Stimulated activated naive B cell treated with anti-CD40 and anti-IgM and Interleukin-4, amounts not matched to agents 10 μg/mL and 1 μg/mL and 100 μg/mL, for 72 hours (primary cell): ENCODE measurements at regions not wholly inside any gene's neighbourhood (a gene's known extent, or its start where the extent isn't known, plus 50 kb on each side); places are given as distances from the start of the nearest gene placed in this dataset.
"Not testable (repeated sequence)": the region's sequence is repeated elsewhere in the genome, so short reads cannot be mapped to it uniquely, and the experiment has no call there.

Experiments
- ATAC-seq, 2 donors: fragments of 150-1000 bp; cut with Tn5 transposase; replicated peaks; 2 replicates each; pipeline ENCODE4 v1.10.0; 2021; ENCODE audit warnings: moderate library complexity in 1 of 2
- DNase-seq: peaks from one replicate; pipeline ENCODE4 v3.0.0; 2021
- H3K27ac Mint-ChIP-seq: one replicate; pipeline ENCODE4 v1.8.0; 2022; ENCODE audit warnings: mild to moderate bottlenecking, mixed read lengths
- H3K27me3 Mint-ChIP-seq, 2 donors: one replicate each; pipeline ENCODE4 v1.8.0; 2022; ENCODE audit warnings: mixed read lengths in 2 of 2
- H3K36me3 Mint-ChIP-seq, 2 donors: one replicate each; pipeline ENCODE4 v1.8.0; 2022; ENCODE audit warnings: mixed read lengths in 2 of 2, mild to moderate bottlenecking in 1 of 2
- H3K4me1 Mint-ChIP-seq, 2 donors: one replicate each; pipeline ENCODE4 v1.8.0; 2022; ENCODE audit warnings: mixed read lengths in 2 of 2, mild to moderate bottlenecking in 1 of 2
- H3K4me3 Mint-ChIP-seq, 2 donors: one replicate each; pipeline ENCODE4 v1.8.0; 2022; ENCODE audit warnings: mild to moderate bottlenecking in 2 of 2, mixed read lengths in 2 of 2, moderate library complexity in 1 of 2
- H3K9me3 Mint-ChIP-seq, 2 donors: one replicate each; pipeline ENCODE4 v1.8.0; 2022; ENCODE audit warnings: mixed read lengths in 2 of 2, mild to moderate bottlenecking in 1 of 2

DNA sequence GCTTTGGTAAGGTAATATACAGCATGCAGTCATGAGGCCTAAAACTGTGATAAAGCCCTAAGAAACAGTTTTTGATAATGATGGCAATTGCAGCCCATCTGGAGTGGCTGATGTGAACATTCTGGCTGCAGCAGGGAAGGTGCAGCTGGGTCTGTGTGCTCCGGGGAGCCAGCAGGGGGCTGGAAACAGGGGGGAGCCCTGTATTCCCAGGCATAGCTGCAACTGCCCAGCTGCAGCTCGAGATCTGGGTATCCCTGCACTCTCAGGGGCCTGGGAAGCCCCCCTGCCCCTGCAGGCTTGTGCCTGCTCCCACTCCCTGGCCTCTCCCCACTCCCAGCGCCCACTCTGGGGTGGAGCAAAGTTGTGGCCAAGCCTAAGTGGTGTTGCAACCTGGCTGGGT, 95.6 kb downstream of the RRAGB start:
- Mint-ChIP-seq H3K4me1 (no peaks in the 10 kb centered on the region), H3K9me3 (peaks cover 0 to 8% of the 10 kb centered on the region in 2 donors), H3K36me3 (peaks cover 0 to 6% of the 10 kb centered on the region in 2 donors), H3K27ac (no peak overlapping the region), H3K27me3 (no peaks in the 10 kb centered on the region), H3K4me3 (no peak overlapping the region)
- no peak for DNase-seq
- ATAC-seq: no peak

DNA sequence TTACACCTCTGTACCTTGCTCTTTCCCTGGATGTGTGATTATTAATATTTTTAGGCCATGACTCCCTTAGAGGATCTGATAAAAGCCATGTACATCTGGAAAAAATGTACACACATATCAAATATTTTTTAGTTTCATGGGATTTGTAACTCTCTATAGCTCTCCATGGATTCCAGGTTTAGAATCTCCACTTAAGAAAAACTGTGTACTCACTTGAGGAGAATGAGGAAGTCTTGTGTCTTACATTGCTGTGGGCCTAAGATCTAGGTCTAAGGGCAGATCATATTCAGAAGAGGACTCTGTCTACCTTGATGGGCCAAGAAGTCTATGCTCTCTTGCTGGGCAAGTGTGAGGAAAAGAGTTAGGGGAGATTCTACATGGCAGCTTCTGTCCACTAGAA, 98.0 kb downstream of the RRAGB start:
- Mint-ChIP-seq H3K9me3 (peaks cover 1 to 4% of the 10 kb centered on the region in 2 donors), H3K27ac (no peak overlapping the region), H3K27me3 (no peaks in the 10 kb centered on the region), H3K36me3 (peaks cover 0 to 6% of the 10 kb centered on the region in 2 donors), H3K4me3 (no peak overlapping the region), H3K4me1 (peaks cover 0 to 4% of the 10 kb centered on the region in 2 donors)
- no peak for DNase-seq
- no peak for ATAC-seq

DNA sequence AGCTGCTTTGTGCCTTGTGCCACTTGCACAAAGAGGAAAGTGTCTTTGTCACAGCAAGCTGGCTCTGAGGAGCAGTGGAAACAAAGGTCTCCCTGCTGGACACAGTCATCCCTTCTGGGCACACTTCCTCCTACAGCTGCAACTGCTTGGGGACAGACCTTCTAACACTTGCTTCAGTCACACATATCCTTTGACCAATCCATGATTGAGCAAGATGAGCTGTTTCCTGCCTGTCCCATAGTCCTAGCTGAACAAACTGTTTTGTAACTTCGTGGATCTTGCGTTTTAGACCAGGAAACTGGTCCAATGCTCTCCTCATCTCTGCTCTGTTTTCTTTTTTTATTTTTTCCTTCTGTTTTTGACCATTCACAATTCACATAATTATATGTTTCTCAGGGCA, 98.5 kb downstream of the RRAGB start:
- no peaks in the 10 kb centered on the region for H3K27me3 Mint-ChIP-seq
- DNase-seq (no peak), ATAC-seq (no peak)
- no peak overlapping the region for H3K4me3 Mint-ChIP-seq
- H3K4me1 Mint-ChIP-seq: peaks cover 0 to 4% of the 10 kb centered on the region in 2 donors
- H3K36me3 Mint-ChIP-seq: peaks cover 0 to 6% of the 10 kb centered on the region in 2 donors
- H3K9me3 Mint-ChIP-seq: peaks cover 1 to 4% of the 10 kb centered on the region in 2 donors
- H3K27ac Mint-ChIP-seq: no peak overlapping the region

DNA sequence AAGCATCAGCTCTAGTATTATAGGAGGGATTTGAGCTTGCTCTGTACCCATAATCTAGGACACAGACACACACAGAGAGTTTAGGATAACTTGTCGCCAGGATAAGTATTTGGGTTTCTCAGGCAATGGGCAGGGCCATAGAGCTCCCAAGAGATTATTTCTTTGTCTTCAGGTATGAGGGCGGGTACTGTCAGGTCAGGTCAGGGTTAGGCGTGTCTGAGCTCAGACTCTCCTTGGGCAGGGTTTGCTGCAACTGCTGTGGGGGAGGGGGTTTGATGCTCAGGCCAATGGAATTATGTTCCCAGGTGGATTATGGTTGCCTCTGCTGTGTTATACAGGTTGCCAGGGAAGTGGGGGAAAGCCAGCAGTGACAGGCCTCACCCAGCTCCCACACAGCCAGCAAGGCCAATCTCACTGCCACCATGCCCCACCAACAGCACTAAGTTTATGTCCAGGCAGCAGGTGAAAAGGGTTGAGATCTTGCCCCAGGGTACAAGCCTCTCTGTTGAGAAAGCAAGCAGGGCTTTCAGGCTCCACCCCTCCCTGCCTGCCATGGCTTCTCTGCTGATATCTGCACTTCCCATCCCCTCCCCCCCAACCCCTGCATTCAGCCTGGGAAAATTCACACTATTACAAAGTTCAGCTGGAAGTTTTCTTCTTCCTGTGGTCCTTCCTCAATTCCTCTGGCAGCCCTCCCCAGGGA, 101.3 kb downstream of the RRAGB start:
- peaks cover 0 to 4% of the 10 kb centered on the region in 2 donors for H3K4me1 Mint-ChIP-seq
- no peak for DNase-seq
- peaks cover 0 to 2% of the 10 kb centered on the region in 2 donors for H3K27me3 Mint-ChIP-seq
- H3K27ac Mint-ChIP-seq: no peak overlapping the region
- peaks cover 4 to 5% of the 10 kb centered on the region in 2 donors for H3K9me3 Mint-ChIP-seq
- H3K4me3 Mint-ChIP-seq: no peak overlapping the region
- no peak for ATAC-seq
- H3K36me3 Mint-ChIP-seq: peaks cover 0 to 12% of the 10 kb centered on the region in 2 donors

DNA sequence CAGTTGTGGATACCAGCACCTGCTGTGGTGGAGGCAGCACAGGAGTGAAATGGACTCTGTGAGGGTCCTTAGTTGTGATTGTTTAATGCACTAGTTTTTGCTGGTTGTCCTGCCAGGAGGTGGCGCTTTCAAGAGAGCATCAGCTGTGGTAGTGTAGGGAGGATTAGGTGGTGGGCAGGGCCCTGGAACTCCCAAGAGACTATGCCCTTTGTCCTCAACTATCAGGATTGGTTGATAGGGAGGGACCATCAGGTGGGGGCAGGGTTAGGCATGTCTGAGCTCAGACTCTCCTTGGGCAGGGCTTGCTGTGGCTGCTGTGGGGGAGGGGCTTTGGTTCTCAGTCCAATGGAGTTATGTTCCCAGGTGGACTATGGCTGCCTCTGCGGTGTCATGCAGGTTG, 121.9 kb downstream of the RRAGB start:
- Mint-ChIP-seq H3K36me3 (peaks cover 0 to 2% of the 10 kb centered on the region in 2 donors), H3K27me3 (no peaks in the 10 kb centered on the region), H3K9me3 (peaks cover 0 to 2% of the 10 kb centered on the region in 2 donors), H3K27ac (no peak overlapping the region), H3K4me1 (peaks cover 3 to 7% of the 10 kb centered on the region in 2 donors), H3K4me3 (no peak overlapping the region)
- DNase-seq (no peak), ATAC-seq (no peak)

DNA sequence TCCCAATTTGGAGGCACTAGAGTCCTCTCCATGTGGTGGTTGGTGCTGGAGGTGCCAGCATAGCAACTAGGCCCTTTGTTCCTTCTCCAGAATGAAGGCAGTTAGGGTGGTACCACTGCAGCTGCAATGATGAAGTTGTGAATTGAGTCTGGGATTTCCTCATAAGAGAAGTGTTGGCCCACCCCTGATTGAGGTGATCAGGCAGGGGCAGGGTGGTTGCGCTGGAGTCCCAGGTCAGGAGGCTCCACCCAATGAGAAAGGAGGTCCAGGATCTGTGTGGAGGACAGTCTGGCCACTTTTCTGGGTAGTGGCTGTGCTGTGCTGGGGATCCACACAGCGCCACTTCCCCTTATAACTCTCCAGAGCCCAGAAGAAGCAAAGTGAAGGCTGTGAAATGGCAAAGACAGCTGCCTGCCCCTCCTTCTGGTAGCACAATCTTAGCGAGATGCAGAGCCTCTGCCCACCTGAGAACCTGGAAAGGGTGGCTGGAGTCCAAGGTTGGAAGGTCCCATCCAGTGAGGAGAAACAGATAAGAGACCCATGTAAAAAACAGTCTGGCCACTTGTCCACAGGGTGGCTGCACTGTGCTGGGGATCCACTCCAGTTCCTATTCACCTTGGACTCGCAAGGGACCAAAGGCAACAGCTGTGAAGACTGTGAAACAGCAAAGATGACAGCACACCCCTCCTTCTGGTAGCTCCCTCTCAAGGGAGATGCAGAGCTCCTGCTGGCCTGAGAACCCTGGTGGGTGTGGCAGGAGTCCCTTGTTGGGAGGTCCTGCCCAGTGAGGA, 124.6 kb downstream of the RRAGB start:
- ATAC-seq: no peak
- Mint-ChIP-seq H3K27ac (no peak overlapping the region), H3K9me3 (peaks cover 0 to 2% of the 10 kb centered on the region in 2 donors), H3K27me3 (no peaks in the 10 kb centered on the region), H3K4me1 (peaks cover 3 to 7% of the 10 kb centered on the region in 2 donors), H3K4me3 (no peak overlapping the region), H3K36me3 (peaks cover 0 to 3% of the 10 kb centered on the region in 2 donors)
- DNase-seq: no peak

DNA sequence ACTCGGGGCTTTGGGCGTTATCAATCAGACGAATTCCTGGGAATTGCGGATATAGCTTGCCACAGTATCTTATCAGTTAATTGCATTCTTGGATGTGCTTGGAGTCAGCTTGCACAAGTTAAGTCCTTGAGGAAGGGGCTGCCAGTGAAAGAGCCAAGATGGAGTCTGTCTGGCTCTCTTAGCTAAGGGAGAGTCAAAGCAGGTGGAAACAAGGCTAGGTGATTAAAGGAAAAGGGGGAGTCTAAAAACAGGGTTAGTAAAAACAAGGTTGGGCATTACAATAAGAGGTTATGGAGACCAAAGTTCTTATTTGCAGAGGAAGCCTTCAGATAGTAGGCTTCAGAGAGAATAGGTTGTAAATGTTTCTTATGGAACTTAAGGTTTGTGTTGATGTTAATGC, 149.2 kb downstream of the RRAGB start:
- not testable (repeated sequence) for H3K27ac Mint-ChIP-seq, H3K36me3 Mint-ChIP-seq, DNase-seq, H3K27me3 Mint-ChIP-seq, H3K9me3 Mint-ChIP-seq, H3K4me3 Mint-ChIP-seq, ATAC-seq
- peaks cover 7 to 15% of the 10 kb centered on the region in 2 donors for H3K4me1 Mint-ChIP-seq

DNA sequence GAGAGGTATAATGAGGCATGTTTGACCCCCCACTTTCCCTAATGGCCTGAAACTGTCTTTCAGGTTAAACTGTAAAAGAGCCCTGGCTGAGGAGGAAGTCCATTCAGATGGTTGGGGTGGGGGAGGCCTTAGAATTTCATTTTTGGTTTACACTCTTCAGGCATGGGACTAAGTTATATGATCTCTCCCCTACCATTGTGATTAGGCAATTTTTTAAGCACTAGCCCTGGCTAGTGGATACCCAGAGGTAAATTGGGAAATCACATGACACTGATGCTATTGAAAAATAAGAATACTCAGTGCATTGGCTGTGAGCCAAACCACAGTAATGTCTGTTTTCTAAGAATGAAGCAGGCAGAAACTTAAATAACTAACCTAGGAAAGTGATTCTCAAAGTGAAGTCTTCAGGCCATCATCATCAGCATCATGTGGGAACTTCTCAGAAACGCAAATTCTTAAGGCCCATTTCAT, 149.7 kb downstream of the RRAGB start:
- Mint-ChIP-seq H3K9me3 (no peaks in the 10 kb centered on the region), H3K27ac (no peak overlapping the region), H3K4me1 (peaks cover 7 to 15% of the 10 kb centered on the region in 2 donors), H3K36me3 (no peaks in the 10 kb centered on the region), H3K4me3 (no peak overlapping the region), H3K27me3 (peaks cover 0 to 4% of the 10 kb centered on the region in 2 donors)
- ATAC-seq (peak; percentile 25 to 62), DNase-seq (no peak)

DNA sequence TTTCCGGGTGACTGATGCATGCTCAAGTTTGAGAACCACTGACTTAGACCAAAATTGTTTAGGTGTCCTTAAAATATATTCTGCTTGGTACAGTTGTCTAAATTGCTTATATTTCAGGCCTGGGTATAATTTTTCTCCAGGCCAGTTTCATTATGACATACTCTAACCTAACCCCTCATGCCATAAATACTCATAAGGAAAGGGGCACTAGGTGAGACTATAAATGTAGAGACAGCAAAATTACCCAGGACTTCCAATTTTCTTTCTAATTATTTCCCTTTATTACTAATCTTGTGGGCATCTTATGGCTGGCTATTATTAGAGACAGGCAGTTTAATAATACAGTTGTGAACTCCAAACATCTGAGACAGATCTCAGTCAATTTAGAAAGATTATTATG, 150.2 kb downstream of the RRAGB start:
- H3K27me3 Mint-ChIP-seq: peaks cover 0 to 4% of the 10 kb centered on the region in 2 donors
- H3K4me1 Mint-ChIP-seq: peaks cover 7 to 15% of the 10 kb centered on the region in 2 donors
- H3K27ac Mint-ChIP-seq: no peak overlapping the region
- DNase-seq: no peak
- no peak overlapping the region for H3K4me3 Mint-ChIP-seq
- no peaks in the 10 kb centered on the region for H3K9me3 Mint-ChIP-seq
- H3K36me3 Mint-ChIP-seq: no peaks in the 10 kb centered on the region
- peak in 1 of 2 donors; percentile 80 for ATAC-seq

DNA sequence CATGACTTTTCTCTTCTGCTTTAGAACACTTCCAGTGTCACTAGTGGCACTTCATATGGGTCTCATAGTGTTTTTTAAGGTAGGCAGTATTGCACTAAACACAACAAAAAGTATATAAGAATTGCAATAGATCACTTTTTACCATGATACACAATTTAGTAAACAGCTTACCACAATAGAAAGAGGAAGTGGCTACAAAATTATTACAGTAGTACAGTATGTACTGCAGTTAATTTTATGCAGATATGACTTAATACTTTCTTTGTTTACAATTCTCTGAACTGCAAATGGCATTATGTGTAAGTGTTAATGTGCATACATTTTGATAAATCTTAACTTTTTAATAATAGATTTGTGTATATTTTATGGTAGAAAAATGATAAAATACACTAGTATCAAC, 157.3 kb downstream of the RRAGB start:
- no peaks in the 10 kb centered on the region for H3K27me3 Mint-ChIP-seq
- no peaks in the 10 kb centered on the region for H3K4me1 Mint-ChIP-seq
- ATAC-seq (peak in 1 of 2 donors; percentile 29), DNase-seq (no peak)
- H3K36me3 Mint-ChIP-seq: peaks cover 3 to 6% of the 10 kb centered on the region in 2 donors
- H3K9me3 Mint-ChIP-seq: peaks cover 0 to 4% of the 10 kb centered on the region in 2 donors
- H3K4me3 Mint-ChIP-seq: no peak overlapping the region
- H3K27ac Mint-ChIP-seq: no peak overlapping the region

DNA sequence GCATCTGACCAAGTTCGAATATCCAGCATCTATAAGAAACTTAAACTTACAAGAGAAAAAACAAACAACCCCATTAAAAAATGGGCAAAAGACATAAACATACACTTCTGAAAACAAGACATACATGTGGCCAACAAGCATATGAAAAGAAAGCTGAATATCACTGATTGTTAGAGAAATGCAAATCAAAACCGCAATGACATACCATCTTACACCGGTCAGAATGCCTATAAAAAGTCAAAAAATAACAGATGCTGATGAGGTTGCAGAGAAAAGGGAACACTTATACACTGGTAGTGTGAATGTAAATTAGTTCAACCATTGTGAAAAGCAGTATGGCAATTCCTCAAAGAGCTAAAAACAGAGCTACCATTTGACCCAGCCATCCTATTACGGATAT, 166.0 kb downstream of the RRAGB start:
- peaks cover 0 to 19% of the 10 kb centered on the region in 2 donors for H3K9me3 Mint-ChIP-seq
- ATAC-seq, H3K4me1 Mint-ChIP-seq, DNase-seq, H3K27ac Mint-ChIP-seq, H3K27me3 Mint-ChIP-seq, H3K4me3 Mint-ChIP-seq, H3K36me3 Mint-ChIP-seq: not testable (repeated sequence)

DNA sequence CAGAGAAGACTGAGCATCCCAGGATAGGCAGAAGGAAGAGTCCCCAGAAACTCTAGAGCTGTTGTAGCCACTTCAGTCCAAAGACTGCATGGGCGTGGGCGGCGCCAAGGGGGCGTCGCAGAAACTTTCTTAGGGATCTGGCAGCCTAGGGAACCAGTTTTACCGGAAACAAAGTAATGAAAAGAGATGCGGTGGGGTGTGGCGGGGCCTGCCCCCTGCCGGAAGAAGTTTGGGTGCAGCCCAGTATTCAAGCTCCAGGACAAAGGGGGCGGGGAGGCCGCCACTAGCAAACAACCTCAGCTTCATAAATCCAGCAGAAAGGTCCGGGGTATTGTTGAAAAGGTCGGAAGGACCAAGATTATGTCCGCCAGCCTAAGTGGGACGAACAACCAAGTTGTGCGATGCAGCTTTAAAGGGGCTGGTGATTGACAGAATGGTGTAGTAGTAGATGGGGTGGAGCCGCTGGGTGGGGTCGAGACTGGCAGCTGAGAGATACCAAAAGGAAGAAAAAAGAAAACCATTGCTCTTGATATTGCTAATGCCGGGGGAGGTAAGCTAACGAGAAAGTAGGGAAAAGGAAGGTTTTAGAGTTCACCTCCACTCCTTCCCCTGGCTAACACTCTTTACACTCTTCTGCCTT, 190.5 kb downstream of the RRAGB start:
- DNase-seq: peak; percentile 44
- Mint-ChIP-seq H3K36me3 (peaks cover 0 to 1% of the 10 kb centered on the region in 2 donors), H3K27ac (peak overlapping the region; percentile 87), H3K27me3 (peaks cover 0 to 13% of the 10 kb centered on the region in 2 donors), H3K9me3 (no peaks in the 10 kb centered on the region), H3K4me1 (peaks cover 10 to 21% of the 10 kb centered on the region in 2 donors), H3K4me3 (peak overlapping the region; percentile 93 to 97)
- ATAC-seq: peak; percentile 85 to 86

DNA sequence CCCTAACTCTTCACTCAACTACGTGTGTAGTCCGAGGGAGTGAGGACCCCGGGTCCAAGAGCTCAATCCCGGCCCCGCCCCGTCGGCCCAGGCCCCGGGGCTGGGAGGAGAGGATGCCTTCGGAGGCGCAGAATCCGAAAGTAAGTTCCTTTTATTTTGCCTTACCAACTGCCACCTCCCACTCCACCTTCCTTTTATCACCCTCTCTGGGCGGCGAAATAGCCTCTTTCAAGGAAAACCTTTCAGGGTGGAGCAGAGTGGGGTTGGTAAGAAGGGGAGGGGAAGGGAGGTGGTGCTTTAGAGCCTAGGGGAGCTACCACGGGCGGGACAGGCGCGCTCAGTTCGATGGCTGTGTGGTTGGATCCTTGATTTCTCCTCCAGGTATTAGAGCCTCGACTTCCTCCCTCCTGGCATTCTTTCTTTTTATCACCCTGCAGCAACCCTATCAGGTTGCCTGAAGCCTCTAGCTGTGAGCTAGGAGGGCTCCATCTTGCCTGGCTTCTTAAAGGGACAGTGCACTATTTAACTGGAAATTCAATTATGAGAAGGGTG, 191.2 kb downstream of the RRAGB start:
- peak; percentile 4 for DNase-seq
- peak overlapping the region; percentile 87 for H3K27ac Mint-ChIP-seq
- ATAC-seq: peak; percentile 71 to 73

More for the DNA sequence above, 191.2 kb downstream of the RRAGB start:
- peaks cover 10 to 21% of the 10 kb centered on the region in 2 donors for H3K4me1 Mint-ChIP-seq
- H3K4me3 Mint-ChIP-seq: peak overlapping the region; percentile 93 to 97
- peaks cover 0 to 13% of the 10 kb centered on the region in 2 donors for H3K27me3 Mint-ChIP-seq
- H3K36me3 Mint-ChIP-seq: peaks cover 0 to 1% of the 10 kb centered on the region in 2 donors
- no peaks in the 10 kb centered on the region for H3K9me3 Mint-ChIP-seq
